GM12878 (cell line): ENCODE measurements at regions not wholly inside any gene's neighbourhood (a gene's known extent, or its start where the extent isn't known, plus 50 kb on each side); places are given as distances from the start of the nearest gene placed in this dataset.

ENCODE experiments used
- ATAC-seq: fragments of 200-7000 bp; cut with Tn5 transposase; 3 replicates; pipeline ENCODE4 v1.9.1; 2020; ENCODE audit warnings: mild to moderate bottlenecking, moderate library complexity
- BruUV-seq: library from RNA; stranded (reverse); fragments of 400-500 nt; replicated peaks from 2 replicates; lab custom pipeline; 2021; lab: Mats Ljungman, UMichigan
- CTCF ChIA-PET: fragments of 300-600 bp; sonication (Branson Sonifier 250); formaldehyde crosslinking; extraction: SDS; loops from one replicate; lab custom pipeline; 2021; ENCODE audit warnings: inconsistent platforms; lab: Yijun Ruan, JAX
- POLR2A ChIA-PET: fragments of 350-600 bp; formaldehyde crosslinking; extraction: SDS; loops from one replicate; lab custom pipeline; 2021; ENCODE audit warnings: inconsistent platforms; lab: Charles Lee
- RAD21 ChIA-PET: fragments of 300-600 bp; sonication (Branson Sonifier 250); formaldehyde crosslinking; loops from one replicate; lab custom pipeline; 2023; ENCODE audit warnings: antibody characterized with exemption; ENCODE audit not compliant: unreplicated experiment; lab: Charles Lee
- SMC1A ChIA-PET: fragments of 300-600 bp; sonication (Branson Sonifier 250); formaldehyde crosslinking; loops from one replicate; lab custom pipeline; 2023; ENCODE audit not compliant: unreplicated experiment, uncharacterized antibody; lab: Charles Lee
- DNase-seq: peaks from one replicate; pipeline ENCODE4 v3.0.0-alpha.2; 2011; ENCODE audit warnings: low read depth, low spot score
- FAIRE-seq: peaks from 3 replicates; lab custom pipeline; 2011; peaks lifted over from hg19 to GRCh38; lab: Jason Lieb, UNC
- H2AFZ ChIP-seq: 2 replicates; pipeline ENCODE4 v1.6.0; 2011; ENCODE audit warnings: low read depth, low read length, control low read depth; ENCODE audit not compliant: control insufficient read depth
- H3K27ac ChIP-seq: 2 replicates; pipeline ENCODE4 v1.5.1; 2011; ENCODE audit warnings: control low read depth; ENCODE audit not compliant: control insufficient read depth, insufficient read depth
- H3K27me3 ChIP-seq, 2 experiments: replicated peaks in 1 of 2; 2 replicates each; pipeline versions ENCODE4 v1.6.0 to v1.6.1; 2011; ENCODE audit warnings: low read length in 1 of 2; ENCODE audit not compliant: control insufficient read depth in 2 of 2, insufficient read depth in 2 of 2
- H3K36me3 ChIP-seq, 2 experiments: 2 replicates each; pipeline ENCODE4 v1.5.1; 2011; ENCODE audit warnings: low read length in 1 of 2; ENCODE audit not compliant: control insufficient read depth in 2 of 2, insufficient read depth in 2 of 2
- H3K4me1 ChIP-seq: 2 replicates; pipeline ENCODE4 v1.6.1; 2011; ENCODE audit warnings: mild to moderate bottlenecking, low read length, moderate library complexity, mixed read lengths; ENCODE audit not compliant: control insufficient read depth, insufficient read depth
- H3K4me2 ChIP-seq: 2 replicates; pipeline ENCODE4 v1.6.0; 2011; ENCODE audit warnings: control low read depth; ENCODE audit not compliant: control insufficient read depth, insufficient read depth
- H3K4me3 ChIP-seq: fragments of 200-600 bp; sonication (generic); 2 replicates; pipeline ENCODE4 v1.5.1; 2016
- H3K79me2 ChIP-seq: 2 replicates; pipeline ENCODE4 v1.6.0; 2011; ENCODE audit warnings: low read length; ENCODE audit not compliant: control insufficient read depth, insufficient read depth
- H3K9ac ChIP-seq: 2 replicates; pipeline ENCODE4 v1.8.0; 2011; ENCODE audit warnings: low read length, control low read depth, mixed read lengths; ENCODE audit not compliant: control insufficient read depth, insufficient read depth
- H3K9me3 ChIP-seq: replicated peaks from 3 replicates; pipeline ENCODE4 v1.5.1; 2011; ENCODE audit warnings: mild to moderate bottlenecking, low read length; ENCODE audit not compliant: control insufficient read depth, insufficient read depth
- H4K20me1 ChIP-seq: 2 replicates; pipeline ENCODE4 v1.6.0; 2011; ENCODE audit not compliant: control insufficient read depth, insufficient read depth
- ASH2L ChIP-seq: fragments of 300-600, 200-600 bp; sonication (generic); IDR thresholded peaks from 2 replicates; pipeline ENCODE4 v1.6.1; 2017; ENCODE audit warnings: low read depth, mild to moderate bottlenecking, borderline replicate concordance
- BHLHE40 ChIP-seq, 2 experiments: fragments of 450-650 bp in 1 of 2; IDR thresholded peaks; 2 replicates each; pipeline ENCODE4 v1.6.1; 2011 to 2017; ENCODE audit warnings: low read depth in 2 of 2, borderline replicate concordance in 1 of 2, improper control_type of control experiment in 1 of 2, low read length in 1 of 2, mild to moderate bottlenecking in 1 of 2
- CREM ChIP-seq: IDR thresholded peaks from 2 replicates; pipeline ENCODE4 v1.6.1; 2014; ENCODE audit warnings: antibody characterized with exemption, low read depth
- DPF2 ChIP-seq: fragments of 450-650 bp; IDR thresholded peaks from 2 replicates; pipeline ENCODE4 v1.6.1; 2017; ENCODE audit warnings: mild to moderate bottlenecking
- E2F4 ChIP-seq: IDR thresholded peaks from 2 replicates; pipeline ENCODE4 v1.6.1; 2012; ENCODE audit warnings: low read depth, low read length, improper control_type of control experiment
- EZH2 ChIP-seq: IDR thresholded peaks from 2 replicates; pipeline ENCODE4 v1.6.1; 2012; ENCODE audit warnings: low read depth, mild to moderate bottlenecking, control low read depth, inconsistent platforms, low read length, borderline replicate concordance; ENCODE audit not compliant: control insufficient read depth
- MEF2B ChIP-seq: fragments of 450-650 bp; IDR thresholded peaks from 2 replicates; pipeline ENCODE4 v1.6.1; 2018; ENCODE audit warnings: mild to moderate bottlenecking, moderate library complexity; ENCODE audit not compliant: partially characterized antibody, poor library complexity, severe bottlenecking
- NR2C2 ChIP-seq: IDR thresholded peaks from 2 replicates; pipeline ENCODE4 v1.6.1; 2011; ENCODE audit warnings: borderline replicate concordance, low read depth; ENCODE audit not compliant: control insufficient read depth, insufficient read length
- NRF1 ChIP-seq: conservative IDR thresholded peaks from 2 replicates; pipeline ENCODE4 v1.6.1; 2011; ENCODE audit warnings: mild to moderate bottlenecking, low read depth, low read length, improper control_type of control experiment
- PML ChIP-seq: IDR thresholded peaks from 2 replicates; pipeline ENCODE4 v1.6.1; 2012; ENCODE audit warnings: low read length, inconsistent platforms
- SUPT20H ChIP-seq: IDR thresholded peaks from 2 replicates; pipeline ENCODE4 v1.6.1; 2011; ENCODE audit warnings: low read depth, mild to moderate bottlenecking, low read length, moderate library complexity, borderline replicate concordance; ENCODE audit not compliant: control insufficient read depth
- ZNF384 ChIP-seq: IDR thresholded peaks from 2 replicates; pipeline ENCODE4 v1.6.1; 2012; ENCODE audit warnings: low read depth, mild to moderate bottlenecking, low read length, improper control_type of control experiment, borderline replicate concordance
- WGBS: methylation state at CpG from one replicate; pipeline ENCODE4 v1.1.6; 2016; ENCODE audit warnings: low lambda C conversion rate; ENCODE audit not compliant: insufficient replicate concordance, insufficient coverage; ENCODE audit errors: missing lambda C conversion rate; 5-methylcytosine and 5-hydroxymethylcytosine counted together
- in situ Hi-C: fragments of 300-500 bp; cut with MboI; formaldehyde crosslinking; loops from 9 replicates; pipeline ENCODE4 v1.14.3; 2018; ENCODE audit warnings: mixed read lengths
- intact Hi-C: fragments of 100-400 bp; cut with micrococcal nuclease; formaldehyde crosslinking; loops from one replicate; pipeline ENCODE4 v1.14.2; 2022; ENCODE audit not compliant: unreplicated experiment

- RAD21 ChIA-PET, result no interaction called here
- Histone ChIP-seq H3K36me3 (no peaks in the 10 kb centered on the region), H3K9ac (no peak overlapping the region), H3K79me2 (no peaks in the 10 kb centered on the region), H3K4me1 (no peaks in the 10 kb centered on the region), H4K20me1 (no peaks in the 10 kb centered on the region), H3K27ac (no peak overlapping the region), H2AFZ (no peak overlapping the region), H3K9me3 (no peaks in the 10 kb centered on the region), H3K4me2 (no peak overlapping the region), H3K27me3 (no peaks in the 10 kb centered on the region), H3K4me3 (no peak overlapping the region)
- FAIRE-seq (no peak), ATAC-seq (no peak), DNase-seq (no peak)
- in situ Hi-C loops (no loop called here), intact Hi-C loops (no loop called here)
- CTCF ChIA-PET, result no interaction called here
- WGBS, result 17% methylated on average over 4 of the region's 4 CpGs
- SMC1A ChIA-PET, result no interaction called here
- POLR2A ChIA-PET, result no interaction called here
- no peak for TF ChIP-seq ZNF384
- no peak for TF ChIP-seq DPF2
- no peak for TF ChIP-seq ASH2L
- TF ChIP-seq NRF1, result no peak
- no peak for TF ChIP-seq BHLHE40 (IDR thresholded peaks at IDR 0.05; ENCODE audit: borderline replicate concordance in 1 of 2, low read depth in 2 of 2, low read length in 1 of 2)
- no peak for TF ChIP-seq NR2C2
- TF ChIP-seq CREM, result no peak
- TF ChIP-seq SUPT20H, result no peak
- no peak for TF ChIP-seq MEF2B
- TF ChIP-seq E2F4, result no peak
- no peak for TF ChIP-seq PML
- no peak for TF ChIP-seq EZH2
- no TSS peak for BruUV-seq
These were observed 102.1 kb upstream of the MXRA5 start for GRCh38 chrX:3448563-3448962.
